ENCODE measurements at regions not wholly inside any gene's neighbourhood (a gene's known extent, or its start where the extent isn't known, plus 50 kb on each side); places are given as distances from the start of the nearest gene placed in this dataset.

DNA sequence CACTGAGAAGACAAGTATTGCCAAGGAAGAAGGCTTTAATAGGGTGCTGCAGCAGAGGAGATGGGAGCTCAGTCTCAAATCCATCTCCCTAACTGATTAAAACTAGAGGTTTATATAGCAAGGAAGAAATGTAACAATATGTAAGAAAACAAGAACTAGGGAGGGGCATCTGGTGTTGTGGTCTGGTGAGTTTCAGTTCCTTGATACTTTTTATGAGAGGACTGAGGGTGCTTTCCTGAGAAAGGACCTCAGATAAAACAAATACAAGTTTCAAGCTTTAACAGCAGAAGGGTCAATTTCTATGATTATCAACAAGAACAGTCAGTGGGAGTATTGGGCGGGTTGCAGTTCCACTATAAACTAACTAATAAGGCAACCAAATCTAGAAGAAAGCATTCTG lies 1967.5 kb downstream of the SUCLG1 start:
- Histone ChIP-seq H3K9me3 (ENCODE audit: control insufficient read depth, insufficient read depth, low read depth, low read length) (no peaks in the 10 kb centered on the region), H3K4me3 (ENCODE audit: low read depth, low read length) (no peak overlapping the region), H3K27ac (ENCODE audit: extremely low read depth, low read depth, low read length) (no peak overlapping the region), H3K4me1 (ENCODE audit: control insufficient read depth, insufficient read depth, low read length) (no peaks in the 10 kb centered on the region), H3K36me3 (ENCODE audit: control insufficient read depth in 2 of 2, insufficient read depth in 1 of 2, low read length in 2 of 2) (no peaks in the 10 kb centered on the region)
- CTCF ChIA-PET = no interaction called here
- POLR2A ChIA-PET = no interaction called here
- TF ChIP-seq SP3 (tag by site-specific recombination; IDR thresholded peaks at IDR 0.05) (no peak), ZNF223 (tag by site-specific recombination; IDR thresholded peaks at IDR 0.05) (no peak), ZNF843 (tag by site-specific recombination; IDR thresholded peaks at IDR 0.05) (no peak), ZSCAN30 (tag by site-specific recombination; IDR thresholded peaks at IDR 0.05) (no peak), ZFP37 (tag by site-specific recombination; IDR thresholded peaks at IDR 0.05) (no peak), ZNF747 (tag by site-specific recombination; IDR thresholded peaks at IDR 0.05) (no peak), GLIS1 (tag by site-specific recombination; IDR thresholded peaks at IDR 0.05) (no peak), ZNF776 (tag by site-specific recombination; IDR thresholded peaks at IDR 0.05; ENCODE audit: borderline replicate concordance) (no peak)
- TF ChIP-seq, protein P1, sequence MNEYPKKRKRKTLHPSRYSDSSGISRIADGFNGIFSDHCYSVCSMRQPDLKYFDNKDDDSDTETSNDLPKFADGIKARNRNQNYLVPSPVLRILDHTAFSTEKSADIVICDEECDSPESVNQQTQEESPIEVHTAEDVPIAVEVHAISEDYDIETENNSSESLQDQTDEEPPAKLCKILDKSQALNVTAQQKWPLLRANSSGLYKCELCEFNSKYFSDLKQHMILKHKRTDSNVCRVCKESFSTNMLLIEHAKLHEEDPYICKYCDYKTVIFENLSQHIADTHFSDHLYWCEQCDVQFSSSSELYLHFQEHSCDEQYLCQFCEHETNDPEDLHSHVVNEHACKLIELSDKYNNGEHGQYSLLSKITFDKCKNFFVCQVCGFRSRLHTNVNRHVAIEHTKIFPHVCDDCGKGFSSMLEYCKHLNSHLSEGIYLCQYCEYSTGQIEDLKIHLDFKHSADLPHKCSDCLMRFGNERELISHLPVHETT (tag by site-specific recombination; IDR thresholded peaks at IDR 0.05) = no peak

DNA sequence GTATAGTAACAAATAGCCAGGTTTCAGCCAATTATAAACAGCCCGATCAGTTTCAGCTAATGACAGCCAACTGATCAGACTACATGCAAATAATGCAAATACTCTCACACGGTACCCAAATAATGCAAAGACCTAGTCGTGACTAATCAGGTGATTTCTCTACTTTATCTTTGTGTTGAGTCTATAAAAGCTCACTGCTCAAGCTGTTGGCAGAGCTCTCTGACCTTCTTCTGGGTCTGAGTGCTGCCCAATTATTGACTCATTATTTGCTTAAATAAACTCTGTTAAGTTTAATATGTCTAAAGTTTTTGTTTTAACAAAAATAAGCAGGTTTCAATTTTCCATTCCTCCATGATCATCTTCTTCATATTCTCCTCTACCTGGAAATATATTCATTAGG lies 1971.7 kb downstream of the SUCLG1 start:
- Histone ChIP-seq H3K36me3 (ENCODE audit: control insufficient read depth in 2 of 2, insufficient read depth in 1 of 2, low read length in 2 of 2) (no peaks in the 10 kb centered on the region), H3K27ac (ENCODE audit: extremely low read depth, low read depth, low read length) (no peak overlapping the region), H3K4me3 (ENCODE audit: low read depth, low read length) (no peak overlapping the region), H3K4me1 (ENCODE audit: control insufficient read depth, insufficient read depth, low read length) (no peaks in the 10 kb centered on the region), H3K9me3 (ENCODE audit: control insufficient read depth, insufficient read depth, low read depth, low read length) (no peaks in the 10 kb centered on the region)
- ChIA-PET CTCF (interaction anchor here (0.7 kb wide), 1 partner anchor 9 kb away, joined by 3 read pairs; no protein-coding TSS in a partner anchor), POLR2A (interaction anchor here (0.7 kb wide), 1 partner anchor 288 kb away, joined by 3 read pairs; no protein-coding TSS in a partner anchor)
- TF ChIP-seq ZNF184 (tag by site-specific recombination; IDR thresholded peaks at IDR 0.05) = no peak
- TF ChIP-seq, protein P2, sequence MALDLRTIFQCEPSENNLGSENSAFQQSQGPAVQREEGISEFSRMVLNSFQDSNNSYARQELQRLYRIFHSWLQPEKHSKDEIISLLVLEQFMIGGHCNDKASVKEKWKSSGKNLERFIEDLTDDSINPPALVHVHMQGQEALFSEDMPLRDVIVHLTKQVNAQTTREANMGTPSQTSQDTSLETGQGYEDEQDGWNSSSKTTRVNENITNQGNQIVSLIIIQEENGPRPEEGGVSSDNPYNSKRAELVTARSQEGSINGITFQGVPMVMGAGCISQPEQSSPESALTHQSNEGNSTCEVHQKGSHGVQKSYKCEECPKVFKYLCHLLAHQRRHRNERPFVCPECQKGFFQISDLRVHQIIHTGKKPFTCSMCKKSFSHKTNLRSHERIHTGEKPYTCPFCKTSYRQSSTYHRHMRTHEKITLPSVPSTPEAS (tag by site-specific recombination; IDR thresholded peaks at IDR 0.05) = no peak
- TF ChIP-seq ZNF133 (tag by site-specific recombination; IDR thresholded peaks at IDR 0.05) = no peak
- TF ChIP-seq, protein P3, sequence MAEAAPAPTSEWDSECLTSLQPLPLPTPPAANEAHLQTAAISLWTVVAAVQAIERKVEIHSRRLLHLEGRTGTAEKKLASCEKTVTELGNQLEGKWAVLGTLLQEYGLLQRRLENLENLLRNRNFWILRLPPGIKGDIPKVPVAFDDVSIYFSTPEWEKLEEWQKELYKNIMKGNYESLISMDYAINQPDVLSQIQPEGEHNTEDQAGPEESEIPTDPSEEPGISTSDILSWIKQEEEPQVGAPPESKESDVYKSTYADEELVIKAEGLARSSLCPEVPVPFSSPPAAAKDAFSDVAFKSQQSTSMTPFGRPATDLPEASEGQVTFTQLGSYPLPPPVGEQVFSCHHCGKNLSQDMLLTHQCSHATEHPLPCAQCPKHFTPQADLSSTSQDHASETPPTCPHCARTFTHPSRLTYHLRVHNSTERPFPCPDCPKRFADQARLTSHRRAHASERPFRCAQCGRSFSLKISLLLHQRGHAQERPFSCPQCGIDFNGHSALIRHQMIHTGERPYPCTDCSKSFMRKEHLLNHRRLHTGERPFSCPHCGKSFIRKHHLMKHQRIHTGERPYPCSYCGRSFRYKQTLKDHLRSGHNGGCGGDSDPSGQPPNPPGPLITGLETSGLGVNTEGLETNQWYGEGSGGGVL (tag by site-specific recombination; IDR thresholded peaks at IDR 0.05) = no peak
- no peak for TF ChIP-seq KLF7 (tag by site-specific recombination; IDR thresholded peaks at IDR 0.05; ENCODE audit: borderline replicate concordance)
- TF ChIP-seq GLIS2 (tag by site-specific recombination; IDR thresholded peaks at IDR 0.05) = no peak
- TF ChIP-seq, protein P4, sequence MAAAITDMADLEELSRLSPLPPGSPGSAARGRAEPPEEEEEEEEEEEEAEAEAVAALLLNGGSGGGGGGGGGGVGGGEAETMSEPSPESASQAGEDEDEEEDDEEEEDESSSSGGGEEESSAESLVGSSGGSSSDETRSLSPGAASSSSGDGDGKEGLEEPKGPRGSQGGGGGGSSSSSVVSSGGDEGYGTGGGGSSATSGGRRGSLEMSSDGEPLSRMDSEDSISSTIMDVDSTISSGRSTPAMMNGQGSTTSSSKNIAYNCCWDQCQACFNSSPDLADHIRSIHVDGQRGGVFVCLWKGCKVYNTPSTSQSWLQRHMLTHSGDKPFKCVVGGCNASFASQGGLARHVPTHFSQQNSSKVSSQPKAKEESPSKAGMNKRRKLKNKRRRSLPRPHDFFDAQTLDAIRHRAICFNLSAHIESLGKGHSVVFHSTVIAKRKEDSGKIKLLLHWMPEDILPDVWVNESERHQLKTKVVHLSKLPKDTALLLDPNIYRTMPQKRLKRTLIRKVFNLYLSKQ (tag by site-specific recombination; IDR thresholded peaks at IDR 0.05; ENCODE audit: borderline replicate concordance) = no peak
- no peak for TF ChIP-seq ZNF623 (tag by site-specific recombination; IDR thresholded peaks at IDR 0.05)
- TF ChIP-seq, protein P5, sequence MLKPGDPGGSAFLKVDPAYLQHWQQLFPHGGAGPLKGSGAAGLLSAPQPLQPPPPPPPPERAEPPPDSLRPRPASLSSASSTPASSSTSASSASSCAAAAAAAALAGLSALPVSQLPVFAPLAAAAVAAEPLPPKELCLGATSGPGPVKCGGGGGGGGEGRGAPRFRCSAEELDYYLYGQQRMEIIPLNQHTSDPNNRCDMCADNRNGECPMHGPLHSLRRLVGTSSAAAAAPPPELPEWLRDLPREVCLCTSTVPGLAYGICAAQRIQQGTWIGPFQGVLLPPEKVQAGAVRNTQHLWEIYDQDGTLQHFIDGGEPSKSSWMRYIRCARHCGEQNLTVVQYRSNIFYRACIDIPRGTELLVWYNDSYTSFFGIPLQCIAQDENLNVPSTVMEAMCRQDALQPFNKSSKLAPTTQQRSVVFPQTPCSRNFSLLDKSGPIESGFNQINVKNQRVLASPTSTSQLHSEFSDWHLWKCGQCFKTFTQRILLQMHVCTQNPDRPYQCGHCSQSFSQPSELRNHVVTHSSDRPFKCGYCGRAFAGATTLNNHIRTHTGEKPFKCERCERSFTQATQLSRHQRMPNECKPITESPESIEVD (tag by site-specific recombination; IDR thresholded peaks at IDR 0.05) = no peak
- TF ChIP-seq, protein P1 (tag by site-specific recombination; IDR thresholded peaks at IDR 0.05) = no peak
- no peak for TF ChIP-seq ZNF600 (tag by site-specific recombination; IDR thresholded peaks at IDR 0.05)
- no peak for TF ChIP-seq ZNF138 (tag by site-specific recombination; IDR thresholded peaks at IDR 0.05; ENCODE audit: borderline replicate concordance)
- no peak for TF ChIP-seq ZNF654 (tag by site-specific recombination; IDR thresholded peaks at IDR 0.05; ENCODE audit: low read depth)
- no peak for TF ChIP-seq ZSCAN30 (tag by site-specific recombination; IDR thresholded peaks at IDR 0.05)
- no peak for TF ChIP-seq ZNF677 (tag by site-specific recombination; IDR thresholded peaks at IDR 0.05)
- TF ChIP-seq, protein P6, sequence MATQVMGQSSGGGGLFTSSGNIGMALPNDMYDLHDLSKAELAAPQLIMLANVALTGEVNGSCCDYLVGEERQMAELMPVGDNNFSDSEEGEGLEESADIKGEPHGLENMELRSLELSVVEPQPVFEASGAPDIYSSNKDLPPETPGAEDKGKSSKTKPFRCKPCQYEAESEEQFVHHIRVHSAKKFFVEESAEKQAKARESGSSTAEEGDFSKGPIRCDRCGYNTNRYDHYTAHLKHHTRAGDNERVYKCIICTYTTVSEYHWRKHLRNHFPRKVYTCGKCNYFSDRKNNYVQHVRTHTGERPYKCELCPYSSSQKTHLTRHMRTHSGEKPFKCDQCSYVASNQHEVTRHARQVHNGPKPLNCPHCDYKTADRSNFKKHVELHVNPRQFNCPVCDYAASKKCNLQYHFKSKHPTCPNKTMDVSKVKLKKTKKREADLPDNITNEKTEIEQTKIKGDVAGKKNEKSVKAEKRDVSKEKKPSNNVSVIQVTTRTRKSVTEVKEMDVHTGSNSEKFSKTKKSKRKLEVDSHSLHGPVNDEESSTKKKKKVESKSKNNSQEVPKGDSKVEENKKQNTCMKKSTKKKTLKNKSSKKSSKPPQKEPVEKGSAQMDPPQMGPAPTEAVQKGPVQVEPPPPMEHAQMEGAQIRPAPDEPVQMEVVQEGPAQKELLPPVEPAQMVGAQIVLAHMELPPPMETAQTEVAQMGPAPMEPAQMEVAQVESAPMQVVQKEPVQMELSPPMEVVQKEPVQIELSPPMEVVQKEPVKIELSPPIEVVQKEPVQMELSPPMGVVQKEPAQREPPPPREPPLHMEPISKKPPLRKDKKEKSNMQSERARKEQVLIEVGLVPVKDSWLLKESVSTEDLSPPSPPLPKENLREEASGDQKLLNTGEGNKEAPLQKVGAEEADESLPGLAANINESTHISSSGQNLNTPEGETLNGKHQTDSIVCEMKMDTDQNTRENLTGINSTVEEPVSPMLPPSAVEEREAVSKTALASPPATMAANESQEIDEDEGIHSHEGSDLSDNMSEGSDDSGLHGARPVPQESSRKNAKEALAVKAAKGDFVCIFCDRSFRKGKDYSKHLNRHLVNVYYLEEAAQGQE (tag by site-specific recombination; IDR thresholded peaks at IDR 0.05) = no peak

Data from HEK293 (cell line).